Hematopoietic multipotent progenitor cell (in vitro differentiated cells): ENCODE measurements at regions not wholly inside any gene's neighbourhood (a gene's known extent, or its start where the extent isn't known, plus 50 kb on each side); places are given as distances from the start of the nearest gene placed in this dataset.

Experiments
- DNase-seq, 3 donors: peaks; one replicate each; pipeline ENCODE4 v3.0.0-alpha.2; 2011 to 2015; ENCODE audit warnings: low read depth in 2 of 3, low spot score in 2 of 3

GRCh38 chr4:124330045-124330444 lies 382.5 kb downstream of the ANKRD50 start:
- DNase-seq = no peak

GRCh38 chr4:124331781-124332180 lies 380.8 kb downstream of the ANKRD50 start:
- no peak for DNase-seq

- DNase-seq = no peak
Measured at GRCh38 chr4:124333466-124333865, 379.1 kb downstream of the ANKRD50 start.

GRCh38 chr4:124334119-124334518 lies 378.4 kb downstream of the ANKRD50 start:
- DNase-seq = peak in 2 of 3 donors; percentile 40 to 75

- DNase-seq = peak in 2 of 3 donors; percentile 5 to 50
Measured at GRCh38 chr4:124337874-124338273, 374.7 kb downstream of the ANKRD50 start.

GRCh38 chr4:124343661-124344171 lies 368.8 kb downstream of the ANKRD50 start:
- DNase-seq = no peak

- no peak for DNase-seq
Measured at GRCh38 chr4:124372916-124373315, 339.6 kb downstream of the ANKRD50 start.

GRCh38 chr4:124386163-124386562 lies 326.4 kb downstream of the ANKRD50 start:
- no peak for DNase-seq

GRCh38 chr4:124386648-124387047 lies 325.9 kb downstream of the ANKRD50 start:
- no peak for DNase-seq

GRCh38 chr4:124389591-124389990 lies 322.9 kb downstream of the ANKRD50 start:
- no peak for DNase-seq

- DNase-seq = no peak
Measured at GRCh38 chr4:124390861-124391260, 321.7 kb downstream of the ANKRD50 start.

GRCh38 chr4:124396333-124396732 lies 316.2 kb downstream of the ANKRD50 start:
- DNase-seq = no peak

- DNase-seq = no peak
Measured at GRCh38 chr4:124401606-124402005, 310.9 kb downstream of the ANKRD50 start.

GRCh38 chr4:124409044-124409443 lies 303.5 kb downstream of the ANKRD50 start:
- no peak for DNase-seq

GRCh38 chr4:124414276-124415040 lies 298.1 kb downstream of the ANKRD50 start:
- DNase-seq = no peak

GRCh38 chr4:124415146-124415545 lies 297.4 kb downstream of the ANKRD50 start:
- no peak for DNase-seq

- DNase-seq = no peak
Measured at GRCh38 chr4:124417371-124417770, 295.2 kb downstream of the ANKRD50 start.

- no peak for DNase-seq
Measured at GRCh38 chr4:124420166-124420695, 292.3 kb downstream of the ANKRD50 start.

- no peak for DNase-seq
Measured at GRCh38 chr4:124423160-124423559, 289.4 kb downstream of the ANKRD50 start.

- DNase-seq = no peak
Measured at GRCh38 chr4:124426279-124426678, 286.3 kb downstream of the ANKRD50 start.

- no peak for DNase-seq
Measured at GRCh38 chr4:124427095-124427767, 285.3 kb downstream of the ANKRD50 start.

GRCh38 chr4:124428648-124429047 lies 283.9 kb downstream of the ANKRD50 start:
- DNase-seq = no peak
